GM23248 (cell line): ENCODE measurements at regions not wholly inside any gene's neighbourhood (a gene's known extent, or its start where the extent isn't known, plus 50 kb on each side); places are given as distances from the start of the nearest gene placed in this dataset.

Experiments used
- DNase-seq: peaks from one replicate; pipeline ENCODE4 v3.0.0-alpha.2; 2015
- H2AFZ ChIP-seq: fragments of 200-600 bp; sonication (generic); 2 replicates; pipeline ENCODE4 v1.6.1; 2016; ENCODE audit warnings: antibody characterized with exemption
- H3F3A ChIP-seq: fragments of 200-600 bp; sonication (generic); 2 replicates; pipeline ENCODE4 v1.6.1; 2016; ENCODE audit warnings: mild to moderate bottlenecking, antibody characterized with exemption, mixed run types; ENCODE audit not compliant: insufficient read depth
- H3K27ac ChIP-seq: fragments of 200-600 bp; sonication (generic); 2 replicates; pipeline ENCODE4 v1.5.1; 2016; ENCODE audit warnings: mild to moderate bottlenecking
- H3K27me3 ChIP-seq: fragments of 200-600 bp; sonication (generic); replicated peaks from 2 replicates; pipeline ENCODE4 v1.6.1; 2016; ENCODE audit warnings: mild to moderate bottlenecking; ENCODE audit not compliant: insufficient read depth
- H3K36me3 ChIP-seq: fragments of 200-600 bp; sonication (generic); 2 replicates; pipeline ENCODE4 v1.6.1; 2016; ENCODE audit warnings: low read depth, mild to moderate bottlenecking
- H3K4me1 ChIP-seq: fragments of 200-600 bp; sonication (generic); 2 replicates; pipeline ENCODE4 v1.6.1; 2016; ENCODE audit warnings: mild to moderate bottlenecking; ENCODE audit not compliant: insufficient read depth
- H3K4me2 ChIP-seq: fragments of 200-600 bp; sonication (generic); one replicate; pipeline ENCODE4 v1.6.1; 2016; ENCODE audit warnings: mild to moderate bottlenecking; ENCODE audit not compliant: unreplicated experiment
- H3K4me3 ChIP-seq: fragments of 200-600 bp; sonication (generic); 2 replicates; pipeline ENCODE4 v1.5.1; 2016; ENCODE audit warnings: mild to moderate bottlenecking
- H3K79me2 ChIP-seq: fragments of 200-600 bp; sonication (generic); 2 replicates; pipeline ENCODE4 v1.6.1; 2016; ENCODE audit warnings: mild to moderate bottlenecking; ENCODE audit not compliant: insufficient read depth
- H3K9ac ChIP-seq: fragments of 200-600 bp; sonication (generic); 2 replicates; pipeline ENCODE4 v1.6.1; 2016; ENCODE audit warnings: mild to moderate bottlenecking
- H3K9me2 ChIP-seq: fragments of 200-600 bp; sonication (generic); 2 replicates; pipeline ENCODE4 v1.6.1; 2016; ENCODE audit warnings: mixed run types, mild to moderate bottlenecking, moderate library complexity; ENCODE audit not compliant: insufficient read depth
- H3K9me3 ChIP-seq: fragments of 200-600 bp; sonication (generic); one replicate; pipeline ENCODE4 v1.6.1; 2017; ENCODE audit warnings: low read depth
- H4K20me1 ChIP-seq: fragments of 200-600 bp; sonication (generic); 2 replicates; pipeline ENCODE4 v1.6.0; 2016; ENCODE audit not compliant: insufficient read depth
- EZH2 ChIP-seq: fragments of 200-600 bp; sonication (generic); IDR thresholded peaks from 2 replicates; pipeline ENCODE4 v1.6.1; 2018; ENCODE audit warnings: antibody characterized with exemption, mild to moderate bottlenecking; ENCODE audit not compliant: insufficient read depth, poor library complexity, severe bottlenecking
- EZH2phosphoT487 ChIP-seq: fragments of 200-600 bp; sonication (generic); IDR thresholded peaks from 2 replicates; pipeline ENCODE4 v1.6.1; 2018; ENCODE audit warnings: antibody characterized with exemption, moderate library complexity, mild to moderate bottlenecking, low read depth; ENCODE audit not compliant: insufficient read depth
- WGBS, 2 experiments: methylation state at CpG; one replicate each; pipeline ENCODE4 v1.1.6; 2015 to 2017; ENCODE audit warnings: low lambda C conversion rate in 2 of 2, low coverage in 1 of 2; ENCODE audit errors: missing lambda C conversion rate in 2 of 2; 5-methylcytosine and 5-hydroxymethylcytosine counted together
- in situ Hi-C: fragments of 300-500 bp; cut with MboI; formaldehyde crosslinking; loops from 2 replicates; pipeline ENCODE4 v1.15.0; 2020

- in situ Hi-C loops, result no loop called here
- TF ChIP-seq EZH2phosphoT487, result no peak
- TF ChIP-seq EZH2, result no peak
- H3K9ac ChIP-seq, result no peak overlapping the region
- no peaks in the 10 kb centered on the region; the same call in 1 of the 2 replicates for H3K27me3 ChIP-seq
- no peak overlapping the region for H2AFZ ChIP-seq
- no peaks in the 10 kb centered on the region for H3K9me2 ChIP-seq
- no peak overlapping the region for H3K27ac ChIP-seq
- no peaks in the 10 kb centered on the region for H3K4me1 ChIP-seq
- WGBS, 2 experiments, result 65 to 72% methylated on average over 10 of the region's 10 CpGs
- no peak overlapping the region for H3K4me2 ChIP-seq
- no peaks in the 10 kb centered on the region for H3K79me2 ChIP-seq
- H3F3A ChIP-seq, result no peaks in the 10 kb centered on the region
- DNase-seq, result no peak
- H3K9me3 ChIP-seq, result no peaks in the 10 kb centered on the region
- H3K36me3 ChIP-seq, result no peaks in the 10 kb centered on the region
- H3K4me3 ChIP-seq, result no peak overlapping the region
- H4K20me1 ChIP-seq, result no peaks in the 10 kb centered on the region
Observed at GRCh38 chr18:47752796-47753645, 177.4 kb downstream of the SMAD2 start.

- Histone ChIP-seq H3K27ac (no peak overlapping the region), H3F3A (no peaks in the 10 kb centered on the region), H3K27me3 (no peaks in the 10 kb centered on the region; the same call in 1 of the 2 replicates), H3K4me1 (no peaks in the 10 kb centered on the region), H4K20me1 (no peaks in the 10 kb centered on the region), H3K9me2 (no peaks in the 10 kb centered on the region), H3K9me3 (no peaks in the 10 kb centered on the region), H3K79me2 (no peaks in the 10 kb centered on the region), H3K4me2 (no peak overlapping the region), H3K4me3 (no peak overlapping the region), H2AFZ (no peak overlapping the region), H3K36me3 (no peaks in the 10 kb centered on the region), H3K9ac (no peak overlapping the region)
- WGBS, 2 experiments, result 60 to 62% methylated on average over 8 of the region's 8 CpGs
- TF ChIP-seq EZH2 (no peak), EZH2phosphoT487 (no peak)
- DNase-seq, result no peak
- in situ Hi-C loops, result no loop called here
Observed at GRCh38 chr18:47750889-47751423, 179.5 kb downstream of the SMAD2 start.

GRCh38 chr18:47749600-47749973, 180.9 kb downstream of the SMAD2 start:
- H3K4me1 ChIP-seq, result no peaks in the 10 kb centered on the region
- no peaks in the 10 kb centered on the region for H3K9me3 ChIP-seq
- H3K9me2 ChIP-seq, result no peaks in the 10 kb centered on the region
- H3F3A ChIP-seq, result no peaks in the 10 kb centered on the region
- H4K20me1 ChIP-seq, result no peaks in the 10 kb centered on the region
- DNase-seq, result no peak
- H3K27me3 ChIP-seq, result no peaks in the 10 kb centered on the region; the same call in 1 of the 2 replicates
- TF ChIP-seq EZH2 (no peak), EZH2phosphoT487 (no peak)
- H3K79me2 ChIP-seq, result no peaks in the 10 kb centered on the region
- no peak overlapping the region for H2AFZ ChIP-seq
- 76 to 82% methylated on average over 7 of the region's 7 CpGs for WGBS, 2 experiments
- H3K36me3 ChIP-seq, result no peaks in the 10 kb centered on the region
- in situ Hi-C loops, result loop anchor here (10.0 kb wide), 1 partner anchor 535 kb away; no protein-coding TSS in a partner anchor
- H3K9ac ChIP-seq, result no peak overlapping the region
- H3K4me2 ChIP-seq, result no peak overlapping the region
- no peak overlapping the region for H3K4me3 ChIP-seq
- H3K27ac ChIP-seq, result no peak overlapping the region

- H3K9me3 ChIP-seq, result no peaks in the 10 kb centered on the region
- H3K27me3 ChIP-seq, result no peaks in the 10 kb centered on the region; the same call in 1 of the 2 replicates
- TF ChIP-seq EZH2phosphoT487 (no peak), EZH2 (no peak)
- peak overlapping the region; percentile 67 for H3K4me3 ChIP-seq
- peak overlapping the region; percentile 72 for H3K4me2 ChIP-seq
- no peak overlapping the region for H3K27ac ChIP-seq
- H3K36me3 ChIP-seq, result no peaks in the 10 kb centered on the region
- WGBS, 2 experiments, result 1% methylated on average over 56 to 60 of the region's 60 CpGs
- peak; percentile 75 for DNase-seq
- H3K9me2 ChIP-seq, result no peaks in the 10 kb centered on the region
- no peaks in the 10 kb centered on the region for H3K79me2 ChIP-seq
- in situ Hi-C loops, result loop anchor here (10.0 kb wide), 1 partner anchor 534 kb away; no protein-coding TSS in a partner anchor
- H3F3A ChIP-seq, result no peaks in the 10 kb centered on the region
- peak overlapping the region; percentile 83 for H2AFZ ChIP-seq
- H4K20me1 ChIP-seq, result no peaks in the 10 kb centered on the region
- H3K4me1 ChIP-seq, result no peaks in the 10 kb centered on the region
- H3K9ac ChIP-seq, result no peak overlapping the region
Observed at GRCh38 chr18:47748847-47749599, 181.4 kb downstream of the SMAD2 start.
